ENCODE measurements at regions not wholly inside any gene's neighbourhood (a gene's known extent, or its start where the extent isn't known, plus 50 kb on each side); places are given as distances from the start of the nearest gene placed in this dataset.

- no peak for TF ChIP-seq POLR2AphosphoS5 (IDR thresholded peaks at IDR 0.05; ENCODE audit: low read depth, low read length)
- TF ChIP-seq, protein P1, sequence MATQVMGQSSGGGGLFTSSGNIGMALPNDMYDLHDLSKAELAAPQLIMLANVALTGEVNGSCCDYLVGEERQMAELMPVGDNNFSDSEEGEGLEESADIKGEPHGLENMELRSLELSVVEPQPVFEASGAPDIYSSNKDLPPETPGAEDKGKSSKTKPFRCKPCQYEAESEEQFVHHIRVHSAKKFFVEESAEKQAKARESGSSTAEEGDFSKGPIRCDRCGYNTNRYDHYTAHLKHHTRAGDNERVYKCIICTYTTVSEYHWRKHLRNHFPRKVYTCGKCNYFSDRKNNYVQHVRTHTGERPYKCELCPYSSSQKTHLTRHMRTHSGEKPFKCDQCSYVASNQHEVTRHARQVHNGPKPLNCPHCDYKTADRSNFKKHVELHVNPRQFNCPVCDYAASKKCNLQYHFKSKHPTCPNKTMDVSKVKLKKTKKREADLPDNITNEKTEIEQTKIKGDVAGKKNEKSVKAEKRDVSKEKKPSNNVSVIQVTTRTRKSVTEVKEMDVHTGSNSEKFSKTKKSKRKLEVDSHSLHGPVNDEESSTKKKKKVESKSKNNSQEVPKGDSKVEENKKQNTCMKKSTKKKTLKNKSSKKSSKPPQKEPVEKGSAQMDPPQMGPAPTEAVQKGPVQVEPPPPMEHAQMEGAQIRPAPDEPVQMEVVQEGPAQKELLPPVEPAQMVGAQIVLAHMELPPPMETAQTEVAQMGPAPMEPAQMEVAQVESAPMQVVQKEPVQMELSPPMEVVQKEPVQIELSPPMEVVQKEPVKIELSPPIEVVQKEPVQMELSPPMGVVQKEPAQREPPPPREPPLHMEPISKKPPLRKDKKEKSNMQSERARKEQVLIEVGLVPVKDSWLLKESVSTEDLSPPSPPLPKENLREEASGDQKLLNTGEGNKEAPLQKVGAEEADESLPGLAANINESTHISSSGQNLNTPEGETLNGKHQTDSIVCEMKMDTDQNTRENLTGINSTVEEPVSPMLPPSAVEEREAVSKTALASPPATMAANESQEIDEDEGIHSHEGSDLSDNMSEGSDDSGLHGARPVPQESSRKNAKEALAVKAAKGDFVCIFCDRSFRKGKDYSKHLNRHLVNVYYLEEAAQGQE (IDR thresholded peaks at IDR 0.05; ENCODE audit: insufficient read depth in 1 of 2, low read depth in 2 of 2, low read length in 2 of 2), result no peak
- TF ChIP-seq TAF1 (IDR thresholded peaks at IDR 0.05; ENCODE audit: borderline replicate concordance, insufficient read depth, low read length), result no peak
- no peak for TF ChIP-seq SIN3A (IDR thresholded peaks at IDR 0.05; ENCODE audit: borderline replicate concordance, insufficient read depth, low read length)
Observed at GRCh38 chr2:207399301-207399700, 130.5 kb upstream of the CREB1 start.
